Mesothelial cell of epicardium (in vitro differentiated cells): ENCODE measurements at regions not wholly inside any gene's neighbourhood (a gene's known extent, or its start where the extent isn't known, plus 50 kb on each side); places are given as distances from the start of the nearest gene placed in this dataset.

Source experiments
- DNase-seq, 2 experiments: peaks; one replicate each; pipeline ENCODE4 v3.0.0; 2021; ENCODE audit warnings: low spot score in 2 of 2; ENCODE audit not compliant: unreplicated experiment in 2 of 2
- H3K27ac Mint-ChIP-seq: 2 replicates; pipeline ENCODE4 v1.8.0; 2021; ENCODE audit warnings: mixed read lengths
- H3K27me3 Mint-ChIP-seq: 2 replicates; pipeline ENCODE4 v1.8.0; 2021; ENCODE audit warnings: low read depth, mixed read lengths
- H3K36me3 Mint-ChIP-seq: 2 replicates; pipeline ENCODE4 v1.8.0; 2021; ENCODE audit warnings: mixed read lengths
- H3K4me1 Mint-ChIP-seq: 2 replicates; pipeline ENCODE4 v1.8.0; 2021; ENCODE audit warnings: mixed read lengths
- H3K4me3 Mint-ChIP-seq: 2 replicates; pipeline ENCODE4 v1.8.0; 2021; ENCODE audit warnings: mild to moderate bottlenecking, moderate library complexity, mixed read lengths
- H3K9me3 Mint-ChIP-seq: 2 replicates; pipeline ENCODE4 v1.8.0; 2021; ENCODE audit warnings: mixed read lengths
- CTCF ChIP-seq: fragments of 200-600 bp; sonication (generic); IDR thresholded peaks from one replicate; pipeline ENCODE4 v1.5.0; 2021; ENCODE audit warnings: antibody characterized with exemption; ENCODE audit not compliant: unreplicated experiment

- DNase-seq = no peak
- Mint-ChIP-seq H3K9me3 (peaks cover 4% of the 10 kb centered on the region), H3K27ac (no peak overlapping the region), H3K36me3 (no peaks in the 10 kb centered on the region), H3K4me1 (peaks cover 6% of the 10 kb centered on the region), H3K4me3 (no peak overlapping the region), H3K27me3 (no peaks in the 10 kb centered on the region)
- no peak for TF ChIP-seq CTCF
Observed at GRCh38 chr7:113783403-113783802, 135.4 kb downstream of the PPP1R3A start.

GRCh38 chr7:113775804-113776203, 143.0 kb downstream of the PPP1R3A start:
- no peak overlapping the region for H3K27ac Mint-ChIP-seq
- H3K9me3 Mint-ChIP-seq = no peaks in the 10 kb centered on the region
- H3K36me3 Mint-ChIP-seq = no peaks in the 10 kb centered on the region
- no peak for TF ChIP-seq CTCF
- peaks cover 7% of the 10 kb centered on the region for H3K27me3 Mint-ChIP-seq
- peaks cover 8% of the 10 kb centered on the region for H3K4me1 Mint-ChIP-seq
- H3K4me3 Mint-ChIP-seq = no peak overlapping the region
- no peak for DNase-seq

- H3K27ac Mint-ChIP-seq = no peak overlapping the region
- H3K9me3 Mint-ChIP-seq = no peaks in the 10 kb centered on the region
- no peak overlapping the region for H3K4me3 Mint-ChIP-seq
- H3K4me1 Mint-ChIP-seq = peaks cover 8% of the 10 kb centered on the region
- peaks cover 10% of the 10 kb centered on the region for H3K27me3 Mint-ChIP-seq
- TF ChIP-seq CTCF = no peak
- no peaks in the 10 kb centered on the region for H3K36me3 Mint-ChIP-seq
- no peak for DNase-seq
Observed at GRCh38 chr7:113775401-113775800, 143.4 kb downstream of the PPP1R3A start.

- Mint-ChIP-seq H3K36me3 (no peaks in the 10 kb centered on the region), H3K27me3 (peaks cover 12% of the 10 kb centered on the region), H3K27ac (no peak overlapping the region), H3K4me3 (no peak overlapping the region), H3K9me3 (no peaks in the 10 kb centered on the region), H3K4me1 (peaks cover 8% of the 10 kb centered on the region)
- DNase-seq = no peak
- peak; percentile 81 for TF ChIP-seq CTCF
Observed at GRCh38 chr7:113774182-113774807, 144.5 kb downstream of the PPP1R3A start.

GRCh38 chr7:113770146-113770738, 148.6 kb downstream of the PPP1R3A start:
- Mint-ChIP-seq H3K4me1 (peaks cover 2% of the 10 kb centered on the region), H3K36me3 (no peaks in the 10 kb centered on the region), H3K9me3 (peaks cover 8% of the 10 kb centered on the region), H3K4me3 (no peak overlapping the region), H3K27me3 (peaks cover 18% of the 10 kb centered on the region), H3K27ac (no peak overlapping the region)
- no peak for TF ChIP-seq CTCF
- no peak for DNase-seq
